GM11168 (cell line): ENCODE measurements at regions not wholly inside any gene's neighbourhood (a gene's known extent, or its start where the extent isn't known, plus 50 kb on each side); places are given as distances from the start of the nearest gene placed in this dataset.

Experiments
- in situ Hi-C: fragments of 300-500 bp; cut with MboI; formaldehyde crosslinking; loops from one replicate; pipeline ENCODE4 v1.12.0; 2022; ENCODE audit warnings: low sequenced_read_pairs; ENCODE audit not compliant: unreplicated experiment

- in situ Hi-C loops: no loop called here
Observed at GRCh38 chr2:122960759-122961641, 1064.1 kb upstream of the CNTNAP5 start.

- in situ Hi-C loops: no loop called here
Observed at GRCh38 chr2:122966461-122966860, 1058.6 kb upstream of the CNTNAP5 start.

- in situ Hi-C loops: no loop called here
Observed at GRCh38 chr2:122977580-122977979, 1047.5 kb upstream of the CNTNAP5 start.

GRCh38 chr2:122980671-122981070, 1044.4 kb upstream of the CNTNAP5 start:
- in situ Hi-C loops: no loop called here

- in situ Hi-C loops: no loop called here
Observed at GRCh38 chr2:122982936-122983335, 1042.2 kb upstream of the CNTNAP5 start.

- in situ Hi-C loops: no loop called here
Observed at GRCh38 chr2:122988395-122989221, 1036.5 kb upstream of the CNTNAP5 start.

- in situ Hi-C loops: no loop called here
Observed at GRCh38 chr2:122993592-122993991, 1031.5 kb upstream of the CNTNAP5 start.

GRCh38 chr2:122999258-122999657, 1025.8 kb upstream of the CNTNAP5 start:
- in situ Hi-C loops: no loop called here

- in situ Hi-C loops: no loop called here
Observed at GRCh38 chr2:122999821-123000220, 1025.3 kb upstream of the CNTNAP5 start.

GRCh38 chr2:123002660-123003248, 1022.3 kb upstream of the CNTNAP5 start:
- in situ Hi-C loops: no loop called here

GRCh38 chr2:123015186-123015585, 1009.9 kb upstream of the CNTNAP5 start:
- in situ Hi-C loops: no loop called here

GRCh38 chr2:123035541-123035940, 989.5 kb upstream of the CNTNAP5 start:
- in situ Hi-C loops: no loop called here

- in situ Hi-C loops: no loop called here
Observed at GRCh38 chr2:123036300-123036699, 988.8 kb upstream of the CNTNAP5 start.

GRCh38 chr2:123040506-123040905, 984.6 kb upstream of the CNTNAP5 start:
- in situ Hi-C loops: no loop called here

- in situ Hi-C loops: no loop called here
Observed at GRCh38 chr2:123043458-123043857, 981.6 kb upstream of the CNTNAP5 start.

GRCh38 chr2:123045713-123046112, 979.4 kb upstream of the CNTNAP5 start:
- in situ Hi-C loops: no loop called here

- in situ Hi-C loops: no loop called here
Observed at GRCh38 chr2:123047186-123047585, 977.9 kb upstream of the CNTNAP5 start.

GRCh38 chr2:123051136-123051535, 974.0 kb upstream of the CNTNAP5 start:
- in situ Hi-C loops: no loop called here

- in situ Hi-C loops: no loop called here
Observed at GRCh38 chr2:123061534-123061933, 963.6 kb upstream of the CNTNAP5 start.

GRCh38 chr2:123073371-123073770, 951.7 kb upstream of the CNTNAP5 start:
- in situ Hi-C loops: no loop called here

GRCh38 chr2:123073956-123074355, 951.1 kb upstream of the CNTNAP5 start:
- in situ Hi-C loops: no loop called here
